ENCODE measurements at regions not wholly inside any gene's neighbourhood (a gene's known extent, or its start where the extent isn't known, plus 50 kb on each side); places are given as distances from the start of the nearest gene placed in this dataset.

DNA sequence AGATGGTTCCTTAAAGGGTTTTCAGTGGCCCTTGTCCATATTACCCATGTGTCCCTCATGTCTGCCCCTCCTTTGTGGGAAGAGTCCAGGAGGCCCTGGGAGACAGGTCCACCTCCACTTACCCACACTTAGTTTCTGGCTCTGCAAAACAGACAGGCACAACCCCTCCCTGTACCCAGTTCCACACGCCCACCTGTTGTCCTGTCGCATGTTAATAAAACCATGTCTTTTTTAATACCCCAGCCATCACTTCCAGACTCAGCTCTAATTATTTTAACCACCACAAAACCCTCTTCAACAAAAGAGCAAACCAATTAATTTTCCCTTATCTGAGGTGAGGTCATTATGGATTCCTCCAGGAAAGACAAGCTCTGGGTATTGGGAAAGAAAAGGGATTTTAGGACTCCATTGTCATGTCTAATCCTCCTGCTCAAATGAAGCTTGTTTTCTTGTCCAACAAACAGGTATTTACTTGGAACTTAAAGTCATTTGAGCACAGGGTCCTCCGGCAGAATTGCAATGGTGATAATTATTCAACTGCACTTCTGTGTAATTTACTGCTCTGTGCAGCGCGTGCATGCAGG is 68.9 kb downstream of the CCDC185 start (continued):
- TF ChIP-seq CTCF (IDR thresholded peaks at IDR 0.05 in 2 of 3, conservative IDR thresholded peaks at IDR 0.05 in 1 of 3; ENCODE audit: borderline replicate concordance in 1 of 3, insufficient read depth in 1 of 3, low read depth in 2 of 3, low read length in 2 of 3) (no peak), YY1 (IDR thresholded peaks at IDR 0.05; ENCODE audit: extremely low read depth, insufficient replicate concordance, low read depth, low read length) (no peak), REST (IDR thresholded peaks at IDR 0.05; ENCODE audit: low read depth) (no peak), FOSL1 (IDR thresholded peaks at IDR 0.05; ENCODE audit: low read depth) (no peak)

DNA sequence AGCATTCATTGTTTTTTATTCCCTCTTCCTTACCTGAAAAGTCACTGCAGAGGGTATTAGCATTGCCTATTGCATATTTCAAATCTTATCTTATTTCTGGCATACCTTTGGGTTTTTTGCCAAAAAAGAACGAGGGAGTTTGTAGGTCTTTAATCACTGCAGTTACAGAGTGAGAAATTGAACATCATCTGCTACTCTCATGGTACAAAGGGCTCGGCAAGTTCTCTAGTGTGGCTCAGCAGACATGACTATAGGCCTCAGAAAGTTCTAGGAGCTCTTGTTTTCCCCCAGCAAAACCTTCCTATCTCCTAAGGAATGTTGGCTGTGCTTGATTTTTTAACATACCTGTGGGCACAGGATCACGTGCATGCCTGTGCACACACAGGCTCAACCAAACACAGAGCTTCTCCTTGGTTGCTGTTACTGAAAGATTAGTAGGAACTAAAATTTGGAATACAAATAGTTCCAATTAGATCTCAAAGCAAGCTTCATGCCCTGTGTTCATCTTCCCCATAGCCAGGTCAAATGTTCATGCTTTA is 69.7 kb downstream of the CCDC185 start:
- no peak for ATAC-seq
- H3K9me3 ChIP-seq (ENCODE audit: control insufficient read depth in 1 of 2, insufficient read depth in 1 of 2, low read depth in 1 of 2, low read length in 2 of 2), result no peaks in the 10 kb centered on the region
- no peak overlapping the region for H3K27ac ChIP-seq (ENCODE audit: low read depth, low read length)
- H3K36me3 ChIP-seq (ENCODE audit: control insufficient read depth in 1 of 2, insufficient read depth in 2 of 2, low read length in 2 of 2), result no peaks in the 10 kb centered on the region
- no peaks in the 10 kb centered on the region for H3K79me2 ChIP-seq (ENCODE audit: insufficient read depth, low read length)
- H3K4me2 ChIP-seq (ENCODE audit: low read length), result no peak overlapping the region
- ChIA-PET CTCF (no interaction called here), POLR2A (no interaction called here), RAD21 (ENCODE audit: low non-redundant PET in 1 of 2, low total read pairs in 2 of 2, uncharacterized antibody in 2 of 2, unreplicated experiment in 2 of 2) (no interaction called here)
- H2AFZ ChIP-seq (ENCODE audit: low read depth, low read length, poor library complexity, severe bottlenecking), result no peak overlapping the region
- no peak overlapping the region for H3K4me3 ChIP-seq (replicated peaks in 1 of 2; ENCODE audit: low read depth in 1 of 2, low read length in 2 of 2)
- no peak overlapping the region for H3K9ac ChIP-seq (ENCODE audit: low read length)
- no TSS peak for BruUV-seq (replicated peaks)
- no peaks in the 10 kb centered on the region for H3K27me3 ChIP-seq (ENCODE audit: insufficient read depth, low read length)
- intact Hi-C loops (cut with micrococcal nuclease), result no loop called here
- TF ChIP-seq MAX (IDR thresholded peaks at IDR 0.05) (no peak), CBX3 (IDR thresholded peaks at IDR 0.05; ENCODE audit: low read depth) (no peak), SRF (IDR thresholded peaks at IDR 0.05; ENCODE audit: low read depth) (no peak), RAD21 (IDR thresholded peaks at IDR 0.05; ENCODE audit: low read depth) (no peak), ZFX (IDR thresholded peaks at IDR 0.05) (no peak), ELF1 (IDR thresholded peaks at IDR 0.05; ENCODE audit: borderline replicate concordance, low read depth) (no peak), CTCF (IDR thresholded peaks at IDR 0.05 in 2 of 3, conservative IDR thresholded peaks at IDR 0.05 in 1 of 3; ENCODE audit: borderline replicate concordance in 1 of 3, insufficient read depth in 1 of 3, low read depth in 2 of 3, low read length in 2 of 3) (no peak), JUND (IDR thresholded peaks at IDR 0.05) (no peak), YY1 (IDR thresholded peaks at IDR 0.05; ENCODE audit: extremely low read depth, insufficient replicate concordance, low read depth, low read length) (no peak), SIN3A (IDR thresholded peaks at IDR 0.05; ENCODE audit: low read depth) (no peak), EZH2phosphoT487 (IDR thresholded peaks at IDR 0.05; ENCODE audit: borderline replicate concordance) (no peak), ZNF274 (IDR thresholded peaks at IDR 0.05; ENCODE audit: low read depth, low read length) (no peak)
- H4K20me1 ChIP-seq (ENCODE audit: insufficient read depth), result no peaks in the 10 kb centered on the region
- no peaks in the 10 kb centered on the region for H3K9me2 ChIP-seq (ENCODE audit: insufficient read depth)
- DNase-seq (ENCODE audit: low read depth, low spot score), result no peak
- H3K4me1 ChIP-seq (ENCODE audit: control insufficient read depth in 1 of 2, insufficient read depth in 2 of 2, low read length in 2 of 2), result no peaks in the 10 kb centered on the region
